Neural progenitor cell (in vitro differentiated cells): ENCODE measurements at regions not wholly inside any gene's neighbourhood (a gene's known extent, or its start where the extent isn't known, plus 50 kb on each side); places are given as distances from the start of the nearest gene placed in this dataset.

Source experiments
- DNase-seq: peaks from one replicate; pipeline ENCODE4 v3.0.0-alpha.2; 2016; ENCODE audit warnings: low spot score
- H2AFZ ChIP-seq: fragments of 200-600 bp; sonication (generic); replicated peaks from 2 replicates; pipeline ENCODE4 v1.6.1; 2016; ENCODE audit warnings: antibody characterized with exemption
- H3F3A ChIP-seq: fragments of 200-600 bp; sonication (generic); 2 replicates; pipeline ENCODE4 v1.6.1; 2016; ENCODE audit warnings: antibody characterized with exemption, low read depth
- H3K27ac ChIP-seq: fragments of 200-600 bp; sonication (generic); 2 replicates; pipeline ENCODE4 v1.5.1; 2016; ENCODE audit warnings: mild to moderate bottlenecking
- H3K27me3 ChIP-seq: fragments of 200-600 bp; sonication (generic); 2 replicates; pipeline ENCODE4 v1.6.1; 2016; ENCODE audit warnings: mild to moderate bottlenecking, moderate library complexity
- H3K36me3 ChIP-seq: fragments of 200-600 bp; sonication (generic); 2 replicates; pipeline ENCODE4 v1.5.1; 2016
- H3K4me1 ChIP-seq: fragments of 200-600 bp; sonication (generic); 2 replicates; pipeline ENCODE4 v1.6.1; 2016; ENCODE audit warnings: mixed run types
- H3K4me2 ChIP-seq: fragments of 200-600 bp; sonication (generic); 2 replicates; pipeline ENCODE4 v1.6.1; 2016
- H3K4me3 ChIP-seq: fragments of 200-600 bp; sonication (generic); 2 replicates; pipeline ENCODE4 v1.5.1; 2016
- H3K79me2 ChIP-seq: fragments of 200-600 bp; sonication (generic); 2 replicates; pipeline ENCODE4 v1.6.1; 2016; ENCODE audit warnings: low read depth
- H3K9ac ChIP-seq: fragments of 200-600 bp; sonication (generic); 2 replicates; pipeline ENCODE4 v1.6.1; 2016
- H3K9me3 ChIP-seq: fragments of 200-600 bp; sonication (generic); 2 replicates; pipeline ENCODE4 v1.5.1; 2016; ENCODE audit warnings: low read depth
- H4K20me1 ChIP-seq: fragments of 200-600 bp; sonication (generic); 2 replicates; pipeline ENCODE4 v1.6.1; 2016; ENCODE audit warnings: low read depth
- H3K27ac Mint-ChIP-seq: 3 replicates; pipeline ENCODE4 v1.8.0; 2021; ENCODE audit warnings: mixed read lengths
- H3K27me3 Mint-ChIP-seq: 2 replicates; pipeline ENCODE4 v1.8.0; 2022; ENCODE audit warnings: low read depth, mild to moderate bottlenecking, inconsistent platforms, moderate library complexity, mixed read lengths; ENCODE audit not compliant: insufficient read depth
- H3K36me3 Mint-ChIP-seq: 3 replicates; pipeline ENCODE4 v1.8.0; 2021; ENCODE audit warnings: mixed read lengths
- H3K4me1 Mint-ChIP-seq: 3 replicates; pipeline ENCODE4 v1.8.0; 2021; ENCODE audit warnings: mixed read lengths
- H3K4me3 Mint-ChIP-seq: 3 replicates; pipeline ENCODE4 v1.8.0; 2021; ENCODE audit warnings: mild to moderate bottlenecking, moderate library complexity, mixed read lengths
- H3K9me3 Mint-ChIP-seq: 3 replicates; pipeline ENCODE4 v1.8.0; 2020; ENCODE audit warnings: mixed read lengths
- CTCF ChIP-seq: fragments of 200-600 bp; sonication (generic); IDR thresholded peaks from 2 replicates; pipeline ENCODE4 v1.5.1; 2017; ENCODE audit warnings: antibody characterized with exemption, mild to moderate bottlenecking
- EZH2 ChIP-seq: fragments of 200-600 bp; sonication (generic); IDR thresholded peaks from 2 replicates; pipeline ENCODE4 v1.6.1; 2017; ENCODE audit warnings: antibody characterized with exemption, mild to moderate bottlenecking, moderate library complexity
- EZH2phosphoT487 ChIP-seq: fragments of 200-600 bp; sonication (generic); IDR thresholded peaks from 2 replicates; pipeline ENCODE4 v1.6.1; 2017; ENCODE audit warnings: antibody characterized with exemption

- Mint-ChIP-seq H3K4me1 (no peaks in the 10 kb centered on the region), H3K4me3 (no peak overlapping the region), H3K36me3 (no peaks in the 10 kb centered on the region), H3K27ac (no peak overlapping the region), H3K9me3 (no peaks in the 10 kb centered on the region), H3K27me3 (peaks cover 2% of the 10 kb centered on the region)
- peak; percentile 74 for DNase-seq
- Histone ChIP-seq H3K27ac (no peak overlapping the region), H4K20me1 (no peaks in the 10 kb centered on the region), H3K4me1 (no peaks in the 10 kb centered on the region), H3K36me3 (no peaks in the 10 kb centered on the region), H3K4me2 (no peak overlapping the region), H2AFZ (no peak overlapping the region), H3K27me3 (no peaks in the 10 kb centered on the region), H3K9ac (no peak overlapping the region), H3K79me2 (no peaks in the 10 kb centered on the region), H3F3A (no peaks in the 10 kb centered on the region), H3K4me3 (no peak overlapping the region), H3K9me3 (no peaks in the 10 kb centered on the region)
- TF ChIP-seq CTCF (peak; percentile 78), EZH2phosphoT487 (no peak)
These were observed 263.2 kb downstream of the DMAC1 start for GRCh38 chr9:7536310-7536939.

- DNase-seq, result no peak
- H3K27me3 ChIP-seq, result no peaks in the 10 kb centered on the region
- H3K27me3 Mint-ChIP-seq, result no peaks in the 10 kb centered on the region
- no peak overlapping the region for H3K4me2 ChIP-seq
- H3K9ac ChIP-seq, result no peak overlapping the region
- H3K9me3 Mint-ChIP-seq, result no peaks in the 10 kb centered on the region
- no peaks in the 10 kb centered on the region for H4K20me1 ChIP-seq
- H3K4me1 Mint-ChIP-seq, result no peaks in the 10 kb centered on the region
- H3K4me1 ChIP-seq, result no peaks in the 10 kb centered on the region
- no peaks in the 10 kb centered on the region for H3F3A ChIP-seq
- H3K4me3 ChIP-seq, result no peak overlapping the region
- H3K27ac Mint-ChIP-seq, result no peak overlapping the region
- no peak overlapping the region for H3K4me3 Mint-ChIP-seq
- H3K36me3 Mint-ChIP-seq, result no peaks in the 10 kb centered on the region
- no peak overlapping the region for H3K27ac ChIP-seq
- no peaks in the 10 kb centered on the region for H3K79me2 ChIP-seq
- no peak for TF ChIP-seq EZH2
- TF ChIP-seq CTCF, result no peak
- TF ChIP-seq EZH2phosphoT487, result no peak
- H3K36me3 ChIP-seq, result no peaks in the 10 kb centered on the region
- H2AFZ ChIP-seq, result no peak overlapping the region
- H3K9me3 ChIP-seq, result no peaks in the 10 kb centered on the region
These were observed 265.2 kb downstream of the DMAC1 start for GRCh38 chr9:7534211-7534935.

GRCh38 chr9:7533376-7534090, 266.0 kb downstream of the DMAC1 start:
- no peaks in the 10 kb centered on the region for H3K27me3 Mint-ChIP-seq
- no peaks in the 10 kb centered on the region for H3K4me1 ChIP-seq
- no peak for DNase-seq
- no peaks in the 10 kb centered on the region for H3K27me3 ChIP-seq
- H3K4me3 Mint-ChIP-seq, result no peak overlapping the region
- no peak overlapping the region for H2AFZ ChIP-seq
- TF ChIP-seq EZH2 (no peak), CTCF (no peak), EZH2phosphoT487 (no peak)
- no peaks in the 10 kb centered on the region for H3K36me3 ChIP-seq
- H3K4me1 Mint-ChIP-seq, result no peaks in the 10 kb centered on the region
- H4K20me1 ChIP-seq, result no peaks in the 10 kb centered on the region
- no peaks in the 10 kb centered on the region for H3K79me2 ChIP-seq
- H3K36me3 Mint-ChIP-seq, result no peaks in the 10 kb centered on the region
- no peak overlapping the region for H3K9ac ChIP-seq
- no peaks in the 10 kb centered on the region for H3K9me3 ChIP-seq
- no peaks in the 10 kb centered on the region for H3F3A ChIP-seq
- H3K4me3 ChIP-seq, result no peak overlapping the region
- H3K9me3 Mint-ChIP-seq, result no peaks in the 10 kb centered on the region
- no peak overlapping the region for H3K4me2 ChIP-seq
- no peak overlapping the region for H3K27ac Mint-ChIP-seq
- no peak overlapping the region for H3K27ac ChIP-seq
